ENCODE measurements at regions not wholly inside any gene's neighbourhood (a gene's known extent, or its start where the extent isn't known, plus 50 kb on each side); places are given as distances from the start of the nearest gene placed in this dataset.

- no peaks in the 10 kb centered on the region for H4K20me1 ChIP-seq (ENCODE audit: insufficient read depth)
- no peaks in the 10 kb centered on the region for H3K9me2 ChIP-seq (ENCODE audit: insufficient read depth, low read length)
- H2AFZ ChIP-seq (ENCODE audit: low read depth, low read length) = no peak overlapping the region
- H3K4me2 ChIP-seq (ENCODE audit: low read length) = no peak overlapping the region
- H3K4me3 ChIP-seq (ENCODE audit: low read length) = no peak overlapping the region
- no peaks in the 10 kb centered on the region for H3K36me3 ChIP-seq (ENCODE audit: insufficient read depth, low read length)
- H3K9ac ChIP-seq (ENCODE audit: low read length) = no peak overlapping the region
- H3K9me3 ChIP-seq (ENCODE audit: low read length) = no peaks in the 10 kb centered on the region
- no peak for TF ChIP-seq CTCF (IDR thresholded peaks at IDR 0.05; ENCODE audit: poor library complexity, severe bottlenecking)
- no peak for TF ChIP-seq TAF1 (IDR thresholded peaks at IDR 0.05; ENCODE audit: low read depth)
- no peak for TF ChIP-seq POLR2AphosphoS5 (IDR thresholded peaks at IDR 0.05)
- no peak for TF ChIP-seq SMC3 (conservative IDR thresholded peaks at IDR 0.05; ENCODE audit: poor library complexity)
- TF ChIP-seq MXI1 (conservative IDR thresholded peaks at IDR 0.05; ENCODE audit: poor library complexity, severe bottlenecking) = no peak
- no peak for TF ChIP-seq REST (IDR thresholded peaks at IDR 0.05; ENCODE audit: borderline replicate concordance)
- TF ChIP-seq RAD21 (conservative IDR thresholded peaks at IDR 0.05) = no peak
- no peak for TF ChIP-seq EP300 (conservative IDR thresholded peaks at IDR 0.05; ENCODE audit: poor library complexity, severe bottlenecking)
- TF ChIP-seq EZH2 (IDR thresholded peaks at IDR 0.05; ENCODE audit: borderline replicate concordance, insufficient read depth, low read length, poor library complexity, severe bottlenecking) = no peak
- no peaks in the 10 kb centered on the region for H3K79me2 ChIP-seq (replicated peaks; ENCODE audit: insufficient read depth, low read length)
- H3K27me3 ChIP-seq (ENCODE audit: insufficient read depth, low read depth, low read length) = no peaks in the 10 kb centered on the region
- no peaks in the 10 kb centered on the region for H3F3A ChIP-seq (ENCODE audit: insufficient read depth, low read length, poor library complexity, severe bottlenecking)
- no peak overlapping the region for H3K27ac ChIP-seq (ENCODE audit: low read length)
These were observed 1736.4 kb downstream of the MAT2B start for GRCh38 chr5:165241811-165242210.

- no peaks in the 10 kb centered on the region for H3K27me3 ChIP-seq (ENCODE audit: insufficient read depth, low read depth, low read length)
- H3K4me3 ChIP-seq (ENCODE audit: low read length) = no peak overlapping the region
- no peaks in the 10 kb centered on the region for H3K36me3 ChIP-seq (ENCODE audit: insufficient read depth, low read length)
- H3K9me3 ChIP-seq (ENCODE audit: low read length) = no peaks in the 10 kb centered on the region
- H3K79me2 ChIP-seq (replicated peaks; ENCODE audit: insufficient read depth, low read length) = no peaks in the 10 kb centered on the region
- no peaks in the 10 kb centered on the region for H4K20me1 ChIP-seq (ENCODE audit: insufficient read depth)
- no peak overlapping the region for H2AFZ ChIP-seq (ENCODE audit: low read depth, low read length)
- no peaks in the 10 kb centered on the region for H3K9me2 ChIP-seq (ENCODE audit: insufficient read depth, low read length)
- H3K27ac ChIP-seq (ENCODE audit: low read length) = no peak overlapping the region
- no peak overlapping the region for H3K9ac ChIP-seq (ENCODE audit: low read length)
- H3F3A ChIP-seq (ENCODE audit: insufficient read depth, low read length, poor library complexity, severe bottlenecking) = no peaks in the 10 kb centered on the region
- H3K4me2 ChIP-seq (ENCODE audit: low read length) = no peak overlapping the region
- TF ChIP-seq RAD21 (conservative IDR thresholded peaks at IDR 0.05) = no peak
These were observed 1737.2 kb downstream of the MAT2B start for GRCh38 chr5:165242646-165243045.

- H3K4me3 ChIP-seq (ENCODE audit: low read length) = no peak overlapping the region
- H3K27ac ChIP-seq (ENCODE audit: low read length) = no peak overlapping the region
- TF ChIP-seq SMC3 (conservative IDR thresholded peaks at IDR 0.05; ENCODE audit: poor library complexity) (no peak), EP300 (conservative IDR thresholded peaks at IDR 0.05; ENCODE audit: poor library complexity, severe bottlenecking) (no peak), CTCF (IDR thresholded peaks at IDR 0.05; ENCODE audit: poor library complexity, severe bottlenecking) (no peak), EZH2 (IDR thresholded peaks at IDR 0.05; ENCODE audit: borderline replicate concordance, insufficient read depth, low read length, poor library complexity, severe bottlenecking) (no peak), MXI1 (conservative IDR thresholded peaks at IDR 0.05; ENCODE audit: poor library complexity, severe bottlenecking) (no peak), POLR2AphosphoS5 (IDR thresholded peaks at IDR 0.05) (no peak), REST (IDR thresholded peaks at IDR 0.05; ENCODE audit: borderline replicate concordance) (no peak), RAD21 (conservative IDR thresholded peaks at IDR 0.05) (no peak), TAF1 (IDR thresholded peaks at IDR 0.05; ENCODE audit: low read depth) (no peak)
- H3K27me3 ChIP-seq (ENCODE audit: insufficient read depth, low read depth, low read length) = no peaks in the 10 kb centered on the region
- H3K36me3 ChIP-seq (ENCODE audit: insufficient read depth, low read length) = no peaks in the 10 kb centered on the region
- H3K9me3 ChIP-seq (ENCODE audit: low read length) = no peaks in the 10 kb centered on the region
- no peak overlapping the region for H2AFZ ChIP-seq (ENCODE audit: low read depth, low read length)
- H4K20me1 ChIP-seq (ENCODE audit: insufficient read depth) = no peaks in the 10 kb centered on the region
- H3K79me2 ChIP-seq (replicated peaks; ENCODE audit: insufficient read depth, low read length) = no peaks in the 10 kb centered on the region
- H3K4me2 ChIP-seq (ENCODE audit: low read length) = no peak overlapping the region
- H3K9ac ChIP-seq (ENCODE audit: low read length) = no peak overlapping the region
- no peaks in the 10 kb centered on the region for H3F3A ChIP-seq (ENCODE audit: insufficient read depth, low read length, poor library complexity, severe bottlenecking)
- H3K9me2 ChIP-seq (ENCODE audit: insufficient read depth, low read length) = no peaks in the 10 kb centered on the region
These were observed 1739.0 kb downstream of the MAT2B start for GRCh38 chr5:165244407-165244806.
